Muscle of leg (tissue), 3 donors: ENCODE measurements at regions not wholly inside any gene's neighbourhood (a gene's known extent, or its start where the extent isn't known, plus 50 kb on each side); places are given as distances from the start of the nearest gene placed in this dataset.
A peak's percentile ranks its signal among the peaks of the same experiment; 100 is the strongest.

ENCODE experiments used
- DNase-seq: peaks from one replicate; pipeline ENCODE4 v3.0.0; 2013
- H3K27ac ChIP-seq: one replicate; pipeline ENCODE4 v1.5.1; 2013; ENCODE audit warnings: mild to moderate bottlenecking, low read length, control low read depth
- H3K27me3 ChIP-seq: one replicate; pipeline ENCODE4 v1.6.1; 2013; ENCODE audit warnings: low read length; ENCODE audit not compliant: control insufficient read depth, insufficient read depth
- H3K36me3 ChIP-seq: one replicate; pipeline ENCODE4 v1.6.1; 2013; ENCODE audit warnings: low read length; ENCODE audit not compliant: control insufficient read depth, insufficient read depth
- H3K4me1 ChIP-seq: one replicate; pipeline ENCODE4 v1.6.1; 2013; ENCODE audit warnings: low read length; ENCODE audit not compliant: control insufficient read depth, insufficient read depth
- H3K4me3 ChIP-seq: one replicate; pipeline ENCODE4 v1.5.1; 2013; ENCODE audit warnings: low read length, control low read depth
- H3K9me3 ChIP-seq: replicated peaks from 2 replicates; pipeline ENCODE4 v1.6.1; 2013; ENCODE audit warnings: low read depth, low read length; ENCODE audit not compliant: control insufficient read depth
- WGBS: methylation state at CpG from one replicate; pipeline ENCODE4 v1.1.5; 2013; ENCODE audit warnings: missing lambda C conversion rate; ENCODE audit not compliant: insufficient coverage; 5-methylcytosine and 5-hydroxymethylcytosine counted together

DNA sequence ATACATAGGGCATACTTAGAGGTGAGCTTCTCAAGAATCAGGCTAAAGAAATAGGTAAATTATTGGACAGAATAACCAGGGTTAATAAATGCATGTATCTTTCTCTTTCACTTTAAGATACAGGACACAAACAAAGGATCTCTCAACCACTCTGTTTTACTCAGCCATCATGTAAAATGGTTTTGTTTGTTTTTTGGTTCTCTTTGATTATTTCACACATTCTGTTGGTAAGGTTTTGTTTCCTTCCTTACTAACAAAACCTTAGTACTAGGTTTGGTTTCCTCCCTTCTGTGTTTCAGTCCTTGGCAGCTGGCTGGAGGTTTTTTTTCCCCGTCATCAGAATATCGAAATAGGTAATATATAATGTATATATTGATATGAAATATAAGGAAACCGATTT lies 1506.8 kb upstream of the TMEFF2 start:
- no peak overlapping the region for H3K4me3 ChIP-seq
- no peaks in the 10 kb centered on the region for H3K9me3 ChIP-seq
- DNase-seq = no peak
- H3K4me1 ChIP-seq = no peaks in the 10 kb centered on the region
- H3K27ac ChIP-seq = no peak overlapping the region
- no peaks in the 10 kb centered on the region for H3K36me3 ChIP-seq
- no CpG with 5 or more reads among the region's 3 CpGs for WGBS
- H3K27me3 ChIP-seq = no peaks in the 10 kb centered on the region

DNA sequence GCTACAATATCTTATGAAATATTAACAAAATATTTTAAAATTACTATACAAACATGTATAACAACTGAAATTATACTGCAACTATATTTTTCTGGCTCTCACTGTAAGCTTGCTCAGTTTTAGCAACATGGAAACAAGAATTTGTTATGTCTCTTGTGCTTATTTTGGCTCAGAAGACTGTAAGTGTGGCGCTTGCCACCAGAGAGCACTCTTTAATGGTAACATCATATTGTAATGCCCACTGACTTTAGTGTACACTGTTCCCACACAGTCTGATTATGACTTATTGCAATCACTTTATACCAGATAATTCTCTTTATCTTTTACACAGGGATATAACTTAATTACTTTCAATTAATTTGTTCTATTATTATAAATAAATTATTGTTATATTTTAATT lies 1500.6 kb upstream of the TMEFF2 start:
- Histone ChIP-seq H3K27ac (no peak overlapping the region), H3K4me3 (no peak overlapping the region), H3K9me3 (no peaks in the 10 kb centered on the region), H3K36me3 (no peaks in the 10 kb centered on the region), H3K4me1 (no peaks in the 10 kb centered on the region), H3K27me3 (no peaks in the 10 kb centered on the region)
- WGBS = no CpG with 5 or more reads among the region's 1 CpG
- peak; percentile 7 for DNase-seq

DNA sequence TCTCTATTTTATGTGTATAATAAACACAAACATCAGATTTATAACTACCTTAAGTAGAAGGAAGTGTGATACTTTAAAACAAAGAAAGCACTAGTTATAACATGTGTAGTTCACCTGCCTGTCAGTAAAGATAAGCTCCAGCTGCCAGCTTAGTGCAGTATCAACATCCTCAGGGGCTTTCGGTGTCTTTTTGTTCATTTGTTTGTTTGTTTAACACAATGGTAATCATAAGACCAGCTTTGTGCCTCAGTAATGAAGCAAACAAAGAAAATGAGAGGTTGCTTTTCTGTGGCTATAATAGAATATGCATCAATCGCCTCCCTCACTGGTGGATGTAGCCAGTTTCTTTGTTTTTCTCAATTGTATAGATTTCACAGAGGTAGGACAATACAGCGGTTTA lies 1499.0 kb upstream of the TMEFF2 start:
- Histone ChIP-seq H3K4me3 (no peak overlapping the region), H3K27me3 (no peaks in the 10 kb centered on the region), H3K27ac (no peak overlapping the region), H3K4me1 (no peaks in the 10 kb centered on the region), H3K36me3 (no peaks in the 10 kb centered on the region), H3K9me3 (no peaks in the 10 kb centered on the region)
- no peak for DNase-seq
- no CpG with 5 or more reads among the region's 3 CpGs for WGBS

DNA sequence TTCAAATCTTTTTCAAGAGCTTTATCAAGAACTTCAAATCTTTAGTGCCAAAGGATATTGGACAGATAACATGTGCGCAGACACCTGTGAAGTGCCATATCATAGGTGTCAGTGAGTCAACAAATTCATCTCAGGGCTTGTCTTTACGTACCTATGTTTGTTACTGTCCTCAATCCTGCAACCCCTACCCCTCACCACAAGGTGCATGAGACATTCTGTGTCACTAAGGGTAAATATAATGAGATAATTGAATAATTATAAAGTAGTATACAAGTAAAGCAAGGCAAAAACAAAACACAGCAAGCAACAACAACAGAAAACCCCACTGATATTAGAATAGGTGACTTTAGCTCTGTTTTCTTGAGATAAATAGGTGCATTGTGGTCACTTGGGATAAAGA lies 1495.8 kb upstream of the TMEFF2 start:
- H3K36me3 ChIP-seq = no peaks in the 10 kb centered on the region
- no peak overlapping the region for H3K27ac ChIP-seq
- no peak overlapping the region for H3K4me3 ChIP-seq
- 100% methylated on average over 1 of the region's 2 CpGs for WGBS
- H3K27me3 ChIP-seq = no peaks in the 10 kb centered on the region
- no peak for DNase-seq
- H3K9me3 ChIP-seq = no peaks in the 10 kb centered on the region
- no peaks in the 10 kb centered on the region for H3K4me1 ChIP-seq

DNA sequence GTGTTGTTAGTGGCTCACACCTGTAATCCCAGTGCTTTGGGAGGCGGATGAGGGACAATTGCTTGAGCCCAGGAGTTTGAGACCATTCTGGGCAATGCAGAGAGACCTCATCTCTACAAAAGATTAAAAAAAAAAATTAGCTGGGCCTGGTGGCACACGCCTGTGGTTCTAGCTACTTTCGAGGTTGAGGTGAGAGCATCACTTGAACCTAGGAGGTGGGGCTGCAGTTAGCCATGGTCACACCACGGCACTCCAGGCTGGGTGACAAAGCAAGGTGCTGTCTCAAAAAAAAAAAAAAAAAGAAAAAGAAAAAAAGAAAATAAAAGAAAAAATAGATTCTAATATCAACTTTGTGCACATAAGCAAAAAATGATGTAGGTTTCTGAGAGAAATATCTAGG lies 1492.5 kb upstream of the TMEFF2 start:
- no peak for DNase-seq
- no peaks in the 10 kb centered on the region for H3K27me3 ChIP-seq
- no CpG with 5 or more reads among the region's 4 CpGs for WGBS

DNA sequence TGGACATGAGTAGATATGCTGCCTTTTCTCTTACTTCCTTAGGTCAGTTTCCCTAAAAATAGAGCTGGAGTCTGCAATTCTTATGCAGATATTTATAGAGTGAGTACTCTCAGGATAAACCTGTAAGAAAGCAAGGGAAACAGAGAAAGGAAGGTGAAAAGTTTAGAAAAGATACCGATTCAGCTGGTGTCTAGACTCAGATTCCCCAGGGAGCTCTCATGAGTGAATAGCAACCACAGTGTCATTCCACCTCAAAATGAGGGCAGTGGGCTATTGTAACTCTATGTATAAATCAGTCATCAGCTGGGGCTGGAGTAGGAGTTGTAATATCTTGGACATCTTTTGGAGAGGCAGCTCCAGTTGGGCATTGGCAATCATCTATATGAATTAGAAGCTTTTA lies 1485.1 kb upstream of the TMEFF2 start:
- WGBS = 43% methylated on average over 1 of the region's 1 CpG
- H3K9me3 ChIP-seq = no peaks in the 10 kb centered on the region
- H3K4me1 ChIP-seq = no peaks in the 10 kb centered on the region
- H3K27ac ChIP-seq = no peak overlapping the region
- H3K4me3 ChIP-seq = no peak overlapping the region
- H3K27me3 ChIP-seq = no peaks in the 10 kb centered on the region
- no peaks in the 10 kb centered on the region for H3K36me3 ChIP-seq
- no peak for DNase-seq

More for the DNA sequence above, 1492.5 kb upstream of the TMEFF2 start:
- Histone ChIP-seq H3K36me3 (no peaks in the 10 kb centered on the region), H3K4me3 (no peak overlapping the region), H3K27ac (no peak overlapping the region), H3K9me3 (no peaks in the 10 kb centered on the region), H3K4me1 (no peaks in the 10 kb centered on the region)

DNA sequence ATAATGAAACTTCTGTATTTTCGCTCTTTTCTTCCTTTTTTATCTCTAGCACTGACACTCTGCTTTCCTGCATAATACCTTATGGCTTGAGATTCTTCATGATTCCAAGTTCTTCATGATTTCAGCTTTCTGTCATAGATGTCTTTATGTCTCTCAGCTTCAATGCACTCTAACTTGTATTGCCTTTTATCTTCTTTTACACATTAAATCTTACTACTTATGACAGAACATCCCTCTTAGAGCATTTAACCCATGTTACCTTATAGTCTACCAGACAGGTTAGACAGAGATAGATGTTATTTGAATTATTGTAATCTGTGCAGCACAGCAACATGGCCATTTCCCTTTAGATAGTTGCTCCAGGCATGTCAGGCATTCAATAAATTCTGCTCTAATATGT lies 1475.7 kb upstream of the TMEFF2 start:
- H3K9me3 ChIP-seq = no peaks in the 10 kb centered on the region
- no peaks in the 10 kb centered on the region for H3K36me3 ChIP-seq
- no peak overlapping the region for H3K4me3 ChIP-seq
- DNase-seq = no peak
- H3K4me1 ChIP-seq = no peaks in the 10 kb centered on the region
- H3K27me3 ChIP-seq = no peaks in the 10 kb centered on the region
- no peak overlapping the region for H3K27ac ChIP-seq
- 67% methylated on average over 1 of the region's 1 CpG for WGBS

DNA sequence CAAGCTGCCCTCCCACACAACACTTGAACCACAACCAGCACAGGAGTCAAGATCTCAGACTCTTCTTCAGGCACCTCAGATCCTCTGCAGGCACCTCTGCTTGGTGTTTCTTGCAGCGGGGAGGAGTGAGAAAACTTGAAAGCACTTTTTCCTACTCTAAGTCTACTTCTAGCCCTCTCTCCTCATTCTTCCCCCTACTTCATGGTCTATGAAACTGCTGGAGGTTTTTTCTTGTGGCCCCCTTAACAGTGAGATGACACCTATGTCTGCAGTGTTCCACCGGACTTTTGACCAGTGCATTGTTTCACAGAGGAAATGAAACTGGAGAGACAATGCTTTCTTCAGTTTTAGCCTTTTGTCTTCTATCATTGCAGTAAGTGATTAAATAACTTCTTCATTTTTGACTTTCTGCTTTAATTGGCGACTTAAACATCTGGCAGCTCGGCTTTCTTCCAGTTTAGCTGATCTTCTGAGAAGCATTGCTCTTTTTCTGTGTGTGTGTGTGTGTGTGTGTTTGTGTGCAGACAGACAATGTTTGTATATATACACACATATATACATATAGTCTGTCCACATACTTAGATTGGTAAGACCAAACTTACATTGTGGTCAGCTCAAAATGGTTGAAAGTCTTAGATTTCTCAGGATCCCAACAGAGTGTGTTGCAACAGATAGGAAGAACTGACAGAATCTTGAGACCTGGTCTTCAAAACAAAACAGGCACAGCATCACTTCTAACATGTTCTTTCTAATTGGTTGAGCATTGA lies 1474.0 kb upstream of the TMEFF2 start:
- no peak overlapping the region for H3K4me3 ChIP-seq
- no peak overlapping the region for H3K27ac ChIP-seq
- no peaks in the 10 kb centered on the region for H3K9me3 ChIP-seq
- H3K27me3 ChIP-seq = no peaks in the 10 kb centered on the region
- H3K36me3 ChIP-seq = no peaks in the 10 kb centered on the region
- H3K4me1 ChIP-seq = no peaks in the 10 kb centered on the region
- DNase-seq = no peak
- WGBS = no CpG with 5 or more reads among the region's 4 CpGs

DNA sequence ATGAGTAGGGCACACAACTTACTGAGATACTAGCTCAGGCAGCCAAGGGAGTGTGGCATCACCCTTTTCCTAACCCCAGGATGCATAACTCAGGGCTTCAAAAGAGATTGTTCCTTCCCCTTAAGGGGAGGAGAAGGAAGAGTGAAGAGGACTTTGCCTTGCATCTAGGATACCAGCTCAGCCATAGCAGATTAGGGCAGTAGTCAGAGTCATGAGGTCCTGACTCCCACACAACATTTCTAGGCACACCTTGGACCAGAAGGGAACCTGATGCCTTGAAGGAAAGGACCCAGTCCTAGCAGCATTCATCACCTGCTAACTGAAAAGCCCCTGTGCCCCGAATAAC lies 1433.2 kb upstream of the TMEFF2 start:
- Histone ChIP-seq H3K4me3 (no peak overlapping the region), H3K4me1 (no peaks in the 10 kb centered on the region), H3K36me3 (no peaks in the 10 kb centered on the region), H3K27ac (no peak overlapping the region), H3K9me3 (no peaks in the 10 kb centered on the region), H3K27me3 (no peaks in the 10 kb centered on the region)
- no peak for DNase-seq
- 100% methylated on average over 1 of the region's 1 CpG for WGBS

DNA sequence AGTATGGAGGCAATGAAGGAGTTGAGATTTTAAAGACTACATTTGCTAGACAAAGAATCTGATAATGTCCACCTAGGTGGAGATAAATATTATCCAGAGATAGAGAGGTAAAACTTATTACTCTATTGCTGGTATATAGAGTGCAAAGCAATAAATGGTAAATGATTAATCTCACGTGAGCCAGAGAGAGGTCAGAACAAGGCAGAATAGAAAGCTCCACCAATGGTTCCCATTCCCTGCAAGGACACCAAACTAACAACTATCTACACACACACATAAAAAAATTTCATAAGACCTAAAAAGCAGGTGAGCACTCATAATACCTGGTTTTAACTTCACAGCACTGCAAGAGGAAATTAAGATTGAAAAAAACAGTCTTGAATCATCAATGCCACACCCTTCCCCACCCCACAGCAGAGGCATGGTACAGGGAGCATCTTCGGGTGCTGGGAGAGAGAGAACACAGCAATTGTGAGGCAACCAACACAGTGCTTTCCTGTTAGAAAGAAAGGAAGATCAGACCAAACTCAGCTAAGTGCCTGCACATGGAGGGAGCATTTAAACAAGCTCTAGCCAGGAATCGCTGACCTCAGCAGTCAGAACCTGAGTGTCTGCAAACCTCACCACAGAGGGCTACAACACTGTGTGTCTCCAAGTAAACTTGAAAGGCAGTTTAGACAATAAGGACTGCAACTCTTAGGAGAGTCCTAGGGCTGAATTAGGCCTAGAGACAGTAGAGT lies 1432.6 kb upstream of the TMEFF2 start:
- no peaks in the 10 kb centered on the region for H3K36me3 ChIP-seq
- H3K4me3 ChIP-seq = no peak overlapping the region
- no peaks in the 10 kb centered on the region for H3K27me3 ChIP-seq
- DNase-seq = no peak
- H3K4me1 ChIP-seq = no peaks in the 10 kb centered on the region
- WGBS = no CpG with 5 or more reads among the region's 3 CpGs
- H3K27ac ChIP-seq = no peak overlapping the region
- no peaks in the 10 kb centered on the region for H3K9me3 ChIP-seq
